CD14-positive monocyte (primary cell): ENCODE measurements at regions not wholly inside any gene's neighbourhood (a gene's known extent, or its start where the extent isn't known, plus 50 kb on each side); places are given as distances from the start of the nearest gene placed in this dataset.

Source experiments
- DNase-seq, 3 donors: peaks; one replicate each; pipeline ENCODE4 v3.0.0-alpha.2; 2011 to 2022
- H2AFZ ChIP-seq: 2 replicates; pipeline ENCODE4 v1.6.0; 2012; ENCODE audit warnings: mild to moderate bottlenecking, low read depth, low read length, inconsistent platforms; ENCODE audit not compliant: insufficient read depth, poor library complexity, severe bottlenecking
- H3K27ac ChIP-seq, 2 donors: 1 replicate in 1 of 2; 2 replicates in 1 of 2; pipeline ENCODE4 v1.5.1; 2012 to 2013; ENCODE audit warnings: low read length in 2 of 2, control low read depth in 1 of 2, inconsistent platforms in 1 of 2, low read depth in 1 of 2, mild to moderate bottlenecking in 1 of 2
- H3K27me3 ChIP-seq, 2 donors: one replicate each; pipeline versions ENCODE4 v1.6.0 to v1.6.1; 2011 to 2013; ENCODE audit warnings: low read length in 2 of 2; ENCODE audit not compliant: control insufficient read depth in 2 of 2, insufficient read depth in 2 of 2
- H3K36me3 ChIP-seq, 2 donors: replicated peaks in 1 of 2; 1 replicate in 1 of 2; 2 replicates in 1 of 2; pipeline versions ENCODE4 v1.5.1 to v1.6.1; 2012 to 2013; ENCODE audit warnings: low read length in 2 of 2, control low read depth in 1 of 2, inconsistent platforms in 1 of 2, mild to moderate bottlenecking in 1 of 2; ENCODE audit not compliant: insufficient read depth in 2 of 2, control insufficient read depth in 1 of 2
- H3K4me1 ChIP-seq, 2 donors: 1 replicate in 1 of 2; 2 replicates in 1 of 2; pipeline versions ENCODE4 v1.5.1 to v1.6.1; 2012 to 2013; ENCODE audit warnings: low read length in 2 of 2, control low read depth in 1 of 2, inconsistent platforms in 1 of 2, mild to moderate bottlenecking in 1 of 2, moderate library complexity in 1 of 2; ENCODE audit not compliant: insufficient read depth in 2 of 2, control insufficient read depth in 1 of 2
- H3K4me2 ChIP-seq: replicated peaks from 2 replicates; pipeline ENCODE3; 2012; ENCODE audit warnings: low read length, moderate library complexity, mild to moderate bottlenecking; ENCODE audit not compliant: poor library complexity, severe bottlenecking; ENCODE audit errors: extremely low read depth
- H3K4me3 ChIP-seq, 3 experiments: fragments of 200-600 bp in 1 of 3; sonication (generic) in 1 of 3; replicated peaks in 1 of 3; 1 replicate in 2 of 3; 2 replicates in 1 of 3; pipeline ENCODE4 v1.5.1; 2011 to 2013; ENCODE audit warnings: low read length in 3 of 3, mild to moderate bottlenecking in 3 of 3, control low read depth in 2 of 3, low read depth in 2 of 3, inconsistent platforms in 1 of 3, moderate library complexity in 1 of 3
- H3K79me2 ChIP-seq: 2 replicates; pipeline ENCODE4 v1.6.0; 2012; ENCODE audit warnings: mild to moderate bottlenecking, control low read depth, inconsistent platforms, low read length, moderate library complexity; ENCODE audit not compliant: insufficient read depth
- H3K9ac ChIP-seq: 2 replicates; pipeline ENCODE4 v1.6.0; 2017; ENCODE audit warnings: low read length, mild to moderate bottlenecking; ENCODE audit not compliant: insufficient read depth, poor library complexity, severe bottlenecking
- H3K9me3 ChIP-seq, 2 donors: replicated peaks in 1 of 2; 1 replicate in 1 of 2; 2 replicates in 1 of 2; pipeline versions ENCODE4 v1.5.1 to v1.6.1; 2012 to 2013; ENCODE audit warnings: low read length in 2 of 2, control low read depth in 1 of 2; ENCODE audit not compliant: control insufficient read depth in 1 of 2, insufficient read depth in 1 of 2
- H4K20me1 ChIP-seq: 2 replicates; pipeline ENCODE4 v1.6.0; 2012; ENCODE audit warnings: mild to moderate bottlenecking, low read length, control low read depth, moderate library complexity; ENCODE audit not compliant: insufficient read depth
- H3K27ac Mint-ChIP-seq, 7 donors: one replicate each; pipeline ENCODE4 v1.8.0; 2020; ENCODE audit warnings: mild to moderate bottlenecking in 7 of 7, mixed read lengths in 7 of 7, moderate library complexity in 6 of 7, inconsistent platforms in 2 of 7
- H3K27me3 Mint-ChIP-seq, 3 donors: one replicate each; pipeline ENCODE4 v1.8.0; 2021 to 2022; ENCODE audit warnings: low read depth in 3 of 3, mild to moderate bottlenecking in 3 of 3, mixed read lengths in 3 of 3, moderate library complexity in 3 of 3, inconsistent platforms in 1 of 3
- H3K36me3 Mint-ChIP-seq, 2 donors: one replicate each; pipeline ENCODE4 v1.8.0; 2020; ENCODE audit warnings: mixed read lengths in 2 of 2, inconsistent platforms in 1 of 2, mild to moderate bottlenecking in 1 of 2
- H3K4me1 Mint-ChIP-seq: one replicate; pipeline ENCODE4 v1.8.0; 2020; ENCODE audit warnings: mild to moderate bottlenecking, mixed read lengths
- H3K4me3 Mint-ChIP-seq, 2 donors: one replicate each; pipeline ENCODE4 v1.8.0; 2020; ENCODE audit warnings: mild to moderate bottlenecking in 2 of 2, mixed read lengths in 2 of 2, moderate library complexity in 1 of 2
- H3K9me3 Mint-ChIP-seq, 7 donors: one replicate each; pipeline ENCODE4 v1.8.0; 2020 to 2022; ENCODE audit warnings: mixed read lengths in 7 of 7, mild to moderate bottlenecking in 6 of 7, moderate library complexity in 6 of 7, inconsistent platforms in 2 of 7
- WGBS: methylation state at CpG from one replicate; pipeline ENCODE4 v1.1.5; 2013; ENCODE audit warnings: missing lambda C conversion rate; ENCODE audit not compliant: insufficient coverage; 5-methylcytosine and 5-hydroxymethylcytosine counted together
- intact Hi-C, 2 donors: fragments of 100-400 bp; cut with micrococcal nuclease; formaldehyde crosslinking; loops; one replicate each; pipeline versions ENCODE4 v1.15.0 to v1.15.1; 2023
- TF ChIP-seq, protein P1 (sequence below): fragments of 200-600 bp; IDR thresholded peaks from one replicate; pipeline ENCODE4 v1.8.0; 2022; ENCODE audit warnings: antibody characterized with exemption, mild to moderate bottlenecking

DNA sequence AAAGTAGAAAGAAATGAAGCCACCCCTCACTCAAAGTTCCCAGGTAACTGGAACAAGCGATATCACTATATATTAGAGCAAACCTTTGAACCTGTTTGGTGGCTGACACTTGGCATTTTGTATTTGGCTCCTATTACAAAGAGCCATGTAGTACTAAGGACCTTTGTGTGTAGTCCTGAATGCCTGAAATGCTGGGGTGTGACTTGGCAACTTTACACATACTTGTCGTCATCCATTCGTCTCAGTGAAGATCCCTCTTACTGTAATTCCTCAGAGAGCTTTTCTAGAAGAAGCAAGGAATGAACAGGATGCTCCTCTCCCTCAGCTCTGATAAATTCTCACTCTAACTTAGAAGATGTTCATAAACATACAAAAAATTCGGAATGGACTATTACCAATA is 216.1 kb upstream of the CDIN1 start:
- no peaks in the 10 kb centered on the region for H3K36me3 ChIP-seq
- peaks cover 3 to 5% of the 10 kb centered on the region in 2 donors for H3K9me3 ChIP-seq
- 100% methylated on average over 2 of the region's 4 CpGs for WGBS
- Mint-ChIP-seq H3K27me3 (no peaks in the 10 kb centered on the region), H3K27ac (no peak overlapping the region), H3K4me1 (no peaks in the 10 kb centered on the region), H3K4me3 (no peak overlapping the region), H3K36me3 (no peaks in the 10 kb centered on the region), H3K9me3 (peaks cover 0 to 12% (median 3%) of the 10 kb centered on the region in 7 donors)
- no peak overlapping the region for H3K27ac ChIP-seq
- no peaks in the 10 kb centered on the region for H3K27me3 ChIP-seq
- no peak overlapping the region for H2AFZ ChIP-seq
- TF ChIP-seq, protein P1, sequence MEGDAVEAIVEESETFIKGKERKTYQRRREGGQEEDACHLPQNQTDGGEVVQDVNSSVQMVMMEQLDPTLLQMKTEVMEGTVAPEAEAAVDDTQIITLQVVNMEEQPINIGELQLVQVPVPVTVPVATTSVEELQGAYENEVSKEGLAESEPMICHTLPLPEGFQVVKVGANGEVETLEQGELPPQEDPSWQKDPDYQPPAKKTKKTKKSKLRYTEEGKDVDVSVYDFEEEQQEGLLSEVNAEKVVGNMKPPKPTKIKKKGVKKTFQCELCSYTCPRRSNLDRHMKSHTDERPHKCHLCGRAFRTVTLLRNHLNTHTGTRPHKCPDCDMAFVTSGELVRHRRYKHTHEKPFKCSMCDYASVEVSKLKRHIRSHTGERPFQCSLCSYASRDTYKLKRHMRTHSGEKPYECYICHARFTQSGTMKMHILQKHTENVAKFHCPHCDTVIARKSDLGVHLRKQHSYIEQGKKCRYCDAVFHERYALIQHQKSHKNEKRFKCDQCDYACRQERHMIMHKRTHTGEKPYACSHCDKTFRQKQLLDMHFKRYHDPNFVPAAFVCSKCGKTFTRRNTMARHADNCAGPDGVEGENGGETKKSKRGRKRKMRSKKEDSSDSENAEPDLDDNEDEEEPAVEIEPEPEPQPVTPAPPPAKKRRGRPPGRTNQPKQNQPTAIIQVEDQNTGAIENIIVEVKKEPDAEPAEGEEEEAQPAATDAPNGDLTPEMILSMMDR, result no peak
- no peak overlapping the region for H3K9ac ChIP-seq
- H3K4me1 ChIP-seq, result no peaks in the 10 kb centered on the region
- no peak overlapping the region for H3K4me3 ChIP-seq
- intact Hi-C loops, result no loop called here
- no peak for DNase-seq
- no peaks in the 10 kb centered on the region for H3K79me2 ChIP-seq
- no peak overlapping the region for H3K4me2 ChIP-seq
- H4K20me1 ChIP-seq, result no peaks in the 10 kb centered on the region

DNA sequence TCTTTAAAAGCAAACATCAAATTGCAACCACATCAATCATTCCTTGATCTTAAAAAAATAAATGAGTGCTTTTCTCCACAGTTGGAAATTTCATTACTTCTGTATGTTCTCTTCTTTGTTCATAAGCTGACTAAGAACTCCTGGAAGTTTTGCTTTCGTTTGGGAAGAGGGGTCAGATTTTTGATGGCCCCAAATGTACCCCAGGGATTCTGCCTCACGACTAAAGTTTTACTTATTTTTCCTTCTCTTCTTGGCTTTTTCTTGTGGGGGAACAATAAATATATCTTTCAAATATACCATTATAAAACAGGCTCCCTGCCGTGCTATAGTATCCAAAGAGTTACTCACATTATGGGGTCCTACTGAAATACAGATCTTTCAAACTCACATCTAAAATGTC is 215.0 kb upstream of the CDIN1 start:
- H3K9ac ChIP-seq, result no peak overlapping the region
- Mint-ChIP-seq H3K27ac (no peak overlapping the region), H3K4me1 (no peaks in the 10 kb centered on the region), H3K36me3 (no peaks in the 10 kb centered on the region), H3K4me3 (no peak overlapping the region), H3K9me3 (peaks cover 0 to 14% (median 3%) of the 10 kb centered on the region in 7 donors), H3K27me3 (no peaks in the 10 kb centered on the region)
- H3K27ac ChIP-seq, result no peak overlapping the region
- H3K79me2 ChIP-seq, result no peaks in the 10 kb centered on the region
- intact Hi-C loops, result no loop called here
- no peak overlapping the region for H3K4me3 ChIP-seq
- no peaks in the 10 kb centered on the region for H3K27me3 ChIP-seq
- H3K9me3 ChIP-seq, result peaks cover 3 to 5% of the 10 kb centered on the region in 2 donors
- WGBS, result no CpG with 5 or more reads among the region's 3 CpGs
- H2AFZ ChIP-seq, result no peak overlapping the region
- H4K20me1 ChIP-seq, result no peaks in the 10 kb centered on the region
- no peak overlapping the region for H3K4me2 ChIP-seq
- no peaks in the 10 kb centered on the region for H3K36me3 ChIP-seq
- TF ChIP-seq, protein P1, result no peak
- H3K4me1 ChIP-seq, result no peaks in the 10 kb centered on the region
- no peak for DNase-seq
